MG63 (cell line): ENCODE measurements at regions not wholly inside any gene's neighbourhood (a gene's known extent, or its start where the extent isn't known, plus 50 kb on each side); places are given as distances from the start of the nearest gene placed in this dataset.

Experiments
- DNase-seq: peaks from one replicate; pipeline ENCODE4 v3.0.0-alpha.2; 2020
- H3K27me3 ChIP-seq: fragments of 250-450 bp; sonication (Bioruptor Pico); 2 replicates; pipeline ENCODE4 v1.5.1; 2020; ENCODE audit warnings: mild to moderate bottlenecking, moderate library complexity
- H3K36me3 ChIP-seq: fragments of 250-450 bp; sonication (Bioruptor Pico); 2 replicates; pipeline ENCODE4 v1.5.1; 2020; ENCODE audit warnings: mild to moderate bottlenecking, moderate library complexity
- H3K4me3 ChIP-seq: fragments of 250-450 bp; sonication (Bioruptor Pico); 2 replicates; pipeline ENCODE4 v1.5.1; 2020; ENCODE audit warnings: mild to moderate bottlenecking, moderate library complexity
- H3K9me3 ChIP-seq: fragments of 250-450 bp; sonication (Bioruptor Pico); 2 replicates; pipeline ENCODE4 v1.5.1; 2020; ENCODE audit warnings: mild to moderate bottlenecking, moderate library complexity

- H3K36me3 ChIP-seq = no peaks in the 10 kb centered on the region
Observed at GRCh38 chr14:84028080-84028604, 1501.8 kb upstream of the FLRT2 start.

GRCh38 chr14:84029246-84029645, 1500.7 kb upstream of the FLRT2 start:
- DNase-seq = no peak
- no peaks in the 10 kb centered on the region for H3K9me3 ChIP-seq

More at GRCh38 chr14:84028080-84028604, 1501.8 kb upstream of the FLRT2 start:
- no peaks in the 10 kb centered on the region for H3K9me3 ChIP-seq
- no peak overlapping the region for H3K4me3 ChIP-seq
- no peak for DNase-seq
- no peaks in the 10 kb centered on the region for H3K27me3 ChIP-seq

GRCh38 chr14:84029720-84030119, 1500.2 kb upstream of the FLRT2 start:
- H3K9me3 ChIP-seq = no peaks in the 10 kb centered on the region
- DNase-seq = no peak
- H3K27me3 ChIP-seq = no peaks in the 10 kb centered on the region
- H3K4me3 ChIP-seq = no peak overlapping the region
- H3K36me3 ChIP-seq = no peaks in the 10 kb centered on the region

More at GRCh38 chr14:84029246-84029645, 1500.7 kb upstream of the FLRT2 start:
- H3K4me3 ChIP-seq = no peak overlapping the region
- no peaks in the 10 kb centered on the region for H3K36me3 ChIP-seq
- H3K27me3 ChIP-seq = no peaks in the 10 kb centered on the region

GRCh38 chr14:84036840-84037239, 1493.1 kb upstream of the FLRT2 start:
- no peaks in the 10 kb centered on the region for H3K27me3 ChIP-seq
- no peak for DNase-seq
- no peak overlapping the region for H3K4me3 ChIP-seq
- H3K9me3 ChIP-seq = no peaks in the 10 kb centered on the region
- H3K36me3 ChIP-seq = no peaks in the 10 kb centered on the region

- no peak for DNase-seq
- Histone ChIP-seq H3K36me3 (no peaks in the 10 kb centered on the region), H3K9me3 (no peaks in the 10 kb centered on the region), H3K4me3 (no peak overlapping the region), H3K27me3 (no peaks in the 10 kb centered on the region)
Observed at GRCh38 chr14:84037593-84037992, 1492.4 kb upstream of the FLRT2 start.

GRCh38 chr14:84040101-84040500, 1489.8 kb upstream of the FLRT2 start:
- no peaks in the 10 kb centered on the region for H3K36me3 ChIP-seq
- H3K27me3 ChIP-seq = no peaks in the 10 kb centered on the region
- no peak for DNase-seq
- no peak overlapping the region for H3K4me3 ChIP-seq
- no peaks in the 10 kb centered on the region for H3K9me3 ChIP-seq

- no peaks in the 10 kb centered on the region for H3K9me3 ChIP-seq
- H3K4me3 ChIP-seq = no peak overlapping the region
- H3K36me3 ChIP-seq = no peaks in the 10 kb centered on the region
Observed at GRCh38 chr14:84041421-84041820, 1488.5 kb upstream of the FLRT2 start.

GRCh38 chr14:84042992-84043391, 1487.0 kb upstream of the FLRT2 start:
- H3K9me3 ChIP-seq = no peaks in the 10 kb centered on the region
- no peak overlapping the region for H3K4me3 ChIP-seq
- no peaks in the 10 kb centered on the region for H3K27me3 ChIP-seq
- no peak for DNase-seq
- H3K36me3 ChIP-seq = no peaks in the 10 kb centered on the region

More at GRCh38 chr14:84041421-84041820, 1488.5 kb upstream of the FLRT2 start:
- DNase-seq = no peak
- no peaks in the 10 kb centered on the region for H3K27me3 ChIP-seq

- Histone ChIP-seq H3K9me3 (no peaks in the 10 kb centered on the region), H3K27me3 (no peaks in the 10 kb centered on the region), H3K4me3 (no peak overlapping the region), H3K36me3 (no peaks in the 10 kb centered on the region)
- DNase-seq = no peak
Observed at GRCh38 chr14:84064316-84065125, 1465.4 kb upstream of the FLRT2 start.

- Histone ChIP-seq H3K36me3 (no peaks in the 10 kb centered on the region), H3K27me3 (no peaks in the 10 kb centered on the region), H3K4me3 (no peak overlapping the region), H3K9me3 (no peaks in the 10 kb centered on the region)
- no peak for DNase-seq
Observed at GRCh38 chr14:84065811-84066210, 1464.1 kb upstream of the FLRT2 start.

- no peaks in the 10 kb centered on the region for H3K27me3 ChIP-seq
- no peaks in the 10 kb centered on the region for H3K9me3 ChIP-seq
- no peak overlapping the region for H3K4me3 ChIP-seq
- no peaks in the 10 kb centered on the region for H3K36me3 ChIP-seq
- DNase-seq = no peak
Observed at GRCh38 chr14:84068288-84068687, 1461.7 kb upstream of the FLRT2 start.

- Histone ChIP-seq H3K4me3 (no peak overlapping the region), H3K36me3 (no peaks in the 10 kb centered on the region), H3K9me3 (no peaks in the 10 kb centered on the region), H3K27me3 (no peaks in the 10 kb centered on the region)
- no peak for DNase-seq
Observed at GRCh38 chr14:84071061-84071460, 1458.9 kb upstream of the FLRT2 start.

- Histone ChIP-seq H3K27me3 (no peaks in the 10 kb centered on the region), H3K9me3 (no peaks in the 10 kb centered on the region), H3K4me3 (no peak overlapping the region), H3K36me3 (no peaks in the 10 kb centered on the region)
- DNase-seq = no peak
Observed at GRCh38 chr14:84074626-84075025, 1455.3 kb upstream of the FLRT2 start.

GRCh38 chr14:84080944-84081343, 1449.0 kb upstream of the FLRT2 start:
- Histone ChIP-seq H3K36me3 (no peaks in the 10 kb centered on the region), H3K27me3 (no peaks in the 10 kb centered on the region), H3K9me3 (no peaks in the 10 kb centered on the region), H3K4me3 (no peak overlapping the region)
- no peak for DNase-seq

GRCh38 chr14:84084056-84084630, 1445.8 kb upstream of the FLRT2 start:
- H3K9me3 ChIP-seq = no peaks in the 10 kb centered on the region
- no peak overlapping the region for H3K4me3 ChIP-seq
- no peaks in the 10 kb centered on the region for H3K27me3 ChIP-seq
- no peak for DNase-seq
- no peaks in the 10 kb centered on the region for H3K36me3 ChIP-seq

- Histone ChIP-seq H3K27me3 (no peaks in the 10 kb centered on the region), H3K4me3 (no peak overlapping the region), H3K36me3 (no peaks in the 10 kb centered on the region), H3K9me3 (no peaks in the 10 kb centered on the region)
- no peak for DNase-seq
Observed at GRCh38 chr14:84085493-84085892, 1444.5 kb upstream of the FLRT2 start.

GRCh38 chr14:84086714-84087113, 1443.2 kb upstream of the FLRT2 start:
- no peak overlapping the region for H3K4me3 ChIP-seq
- H3K36me3 ChIP-seq = no peaks in the 10 kb centered on the region
- no peaks in the 10 kb centered on the region for H3K27me3 ChIP-seq
- DNase-seq = no peak
- no peaks in the 10 kb centered on the region for H3K9me3 ChIP-seq
